ENCODE measurements at regions not wholly inside any gene's neighbourhood (a gene's known extent, or its start where the extent isn't known, plus 50 kb on each side); places are given as distances from the start of the nearest gene placed in this dataset.

- TF ChIP-seq CTCF (IDR thresholded peaks at IDR 0.05) (no peak), POLR2A (IDR thresholded peaks at IDR 0.05) (no peak), EP300 (IDR thresholded peaks at IDR 0.05) (no peak)
Measured at GRCh38 chrX:106510713-106511403, 100.9 kb upstream of the RADX start.

Measured in sigmoid colon (tissue), 4 donors.